OCI-LY1 (cell line): ENCODE measurements at regions not wholly inside any gene's neighbourhood (a gene's known extent, or its start where the extent isn't known, plus 50 kb on each side); places are given as distances from the start of the nearest gene placed in this dataset.

Experiments used
- H2AFZ ChIP-seq: fragments of 200-600 bp; sonication (generic), shearing (Covaris generic); 2 replicates; pipeline ENCODE4 v1.6.0; 2014; ENCODE audit warnings: antibody characterized with exemption, mild to moderate bottlenecking, low read length
- H3F3A ChIP-seq: fragments of 200-600 bp; sonication (generic), shearing (Covaris generic); 2 replicates; pipeline ENCODE4 v1.6.0; 2014; ENCODE audit warnings: mild to moderate bottlenecking, antibody characterized with exemption, low read length, moderate library complexity; ENCODE audit not compliant: insufficient read depth
- H3K27ac ChIP-seq: fragments of 200-600 bp; sonication (generic); 2 replicates; pipeline ENCODE4 v1.5.1; 2014; ENCODE audit warnings: low read length, mixed run types, mild to moderate bottlenecking, low read depth; ENCODE audit not compliant: poor library complexity, severe bottlenecking
- H3K27me3 ChIP-seq: fragments of 200-600 bp; sonication (generic); 2 replicates; pipeline ENCODE4 v1.6.0; 2014; ENCODE audit warnings: antibody characterized with exemption, mild to moderate bottlenecking, low read length, moderate library complexity; ENCODE audit not compliant: insufficient read depth
- H3K36me3 ChIP-seq: fragments of 200-600 bp; sonication (generic); 2 replicates; pipeline ENCODE4 v1.6.1; 2014; ENCODE audit warnings: mild to moderate bottlenecking, antibody characterized with exemption, low read length, moderate library complexity, mixed read lengths; ENCODE audit not compliant: insufficient read depth
- H3K4me1 ChIP-seq: fragments of 200-600 bp; sonication (generic); 2 replicates; pipeline ENCODE4 v1.5.1; 2014; ENCODE audit warnings: mild to moderate bottlenecking, low read length, moderate library complexity; ENCODE audit not compliant: insufficient read depth, severe bottlenecking
- H3K4me2 ChIP-seq: fragments of 200-600 bp; sonication (generic), shearing (Covaris generic); 2 replicates; pipeline ENCODE4 v1.6.1; 2014; ENCODE audit warnings: low read length
- H3K4me3 ChIP-seq: fragments of 200-600 bp; sonication (generic); 2 replicates; pipeline ENCODE4 v1.5.1; 2014; ENCODE audit warnings: low read length, low read depth, mild to moderate bottlenecking, mixed read lengths; ENCODE audit not compliant: poor library complexity, severe bottlenecking
- H3K79me2 ChIP-seq: fragments of 200-600 bp; shearing (Covaris generic); 2 replicates; pipeline ENCODE4 v1.6.1; 2016; ENCODE audit warnings: mixed run types, low read length, mixed read lengths; ENCODE audit not compliant: insufficient read depth
- H3K9ac ChIP-seq: fragments of 200-600 bp; sonication (generic), shearing (Covaris generic); 2 replicates; pipeline ENCODE4 v1.6.1; 2014; ENCODE audit warnings: mild to moderate bottlenecking, low read length, mixed read lengths
- H3K9me2 ChIP-seq: fragments of 200-600 bp; sonication (generic), shearing (Covaris generic); 2 replicates; pipeline ENCODE4 v1.6.1; 2014; ENCODE audit warnings: low read depth, mild to moderate bottlenecking, low read length, mixed read lengths
- H3K9me3 ChIP-seq: fragments of 200-600 bp; shearing (Covaris generic); 2 replicates; pipeline ENCODE4 v1.6.1; 2014; ENCODE audit warnings: low read length, mixed read lengths
- H4K20me1 ChIP-seq: fragments of 200-600 bp; sonication (generic), shearing (Covaris generic); 2 replicates; pipeline ENCODE4 v1.6.0; 2016; ENCODE audit warnings: mild to moderate bottlenecking, low read length; ENCODE audit not compliant: insufficient read depth
- EZH2 ChIP-seq: fragments of 200-600 bp; sonication (generic), shearing (Covaris generic); IDR thresholded peaks from 2 replicates; pipeline ENCODE4 v1.8.0; 2017; ENCODE audit warnings: borderline replicate concordance, mixed run types, mild to moderate bottlenecking, antibody characterized with exemption, low read length, moderate library complexity, mixed read lengths
- TF ChIP-seq, protein P1 (sequence below): fragments of 200-600 bp; sonication (generic), shearing (Covaris generic); IDR thresholded peaks from 2 replicates; pipeline ENCODE4 v1.5.1; 2017; ENCODE audit warnings: mild to moderate bottlenecking, antibody characterized with exemption, low read length, moderate library complexity, mixed read lengths

DNA sequence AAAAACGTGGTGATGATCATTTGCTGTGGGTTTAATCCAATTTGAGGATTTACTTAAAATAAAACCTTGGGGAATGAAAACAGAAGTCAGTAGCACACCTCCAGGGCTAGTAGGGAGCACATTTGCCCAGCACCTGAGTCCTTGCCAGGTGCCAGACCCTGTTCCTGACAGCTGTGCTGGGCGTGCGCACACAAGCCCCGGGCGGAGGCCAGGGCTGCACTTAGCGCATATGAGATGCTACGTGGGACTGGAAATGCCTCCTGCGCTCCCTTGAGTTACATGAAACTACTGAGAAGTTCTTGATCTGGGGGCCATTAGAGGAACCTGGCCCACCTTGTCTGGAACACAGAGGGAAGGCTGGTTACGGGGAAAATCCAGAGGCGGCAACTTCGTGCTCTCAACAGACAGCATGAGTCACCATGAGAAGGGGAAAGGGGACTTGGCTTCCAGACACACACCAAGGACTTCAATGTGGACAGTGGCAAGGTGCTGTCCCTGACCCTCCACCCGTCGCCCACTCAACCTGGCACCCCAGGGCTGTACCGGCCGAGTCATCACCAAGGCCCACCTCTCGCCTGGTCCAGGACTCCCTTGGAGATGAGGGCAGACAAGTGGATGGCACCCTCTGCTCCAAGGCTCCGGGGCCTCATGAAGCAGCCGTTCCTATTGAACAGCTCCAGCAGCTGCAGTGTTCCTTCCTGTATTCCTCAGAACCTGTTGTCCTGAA is 1468.6 kb downstream of the BRD1 start:
- H3K27me3 ChIP-seq, result no peaks in the 10 kb centered on the region
- H3F3A ChIP-seq, result no peaks in the 10 kb centered on the region
- H2AFZ ChIP-seq, result no peak overlapping the region
- H3K79me2 ChIP-seq, result no peaks in the 10 kb centered on the region
- H4K20me1 ChIP-seq, result no peaks in the 10 kb centered on the region
- H3K4me3 ChIP-seq, result no peak overlapping the region
- H3K36me3 ChIP-seq, result no peaks in the 10 kb centered on the region
- H3K9me2 ChIP-seq, result no peaks in the 10 kb centered on the region
- no peak overlapping the region for H3K9ac ChIP-seq
- no peaks in the 10 kb centered on the region for H3K9me3 ChIP-seq
- TF ChIP-seq, protein P1, sequence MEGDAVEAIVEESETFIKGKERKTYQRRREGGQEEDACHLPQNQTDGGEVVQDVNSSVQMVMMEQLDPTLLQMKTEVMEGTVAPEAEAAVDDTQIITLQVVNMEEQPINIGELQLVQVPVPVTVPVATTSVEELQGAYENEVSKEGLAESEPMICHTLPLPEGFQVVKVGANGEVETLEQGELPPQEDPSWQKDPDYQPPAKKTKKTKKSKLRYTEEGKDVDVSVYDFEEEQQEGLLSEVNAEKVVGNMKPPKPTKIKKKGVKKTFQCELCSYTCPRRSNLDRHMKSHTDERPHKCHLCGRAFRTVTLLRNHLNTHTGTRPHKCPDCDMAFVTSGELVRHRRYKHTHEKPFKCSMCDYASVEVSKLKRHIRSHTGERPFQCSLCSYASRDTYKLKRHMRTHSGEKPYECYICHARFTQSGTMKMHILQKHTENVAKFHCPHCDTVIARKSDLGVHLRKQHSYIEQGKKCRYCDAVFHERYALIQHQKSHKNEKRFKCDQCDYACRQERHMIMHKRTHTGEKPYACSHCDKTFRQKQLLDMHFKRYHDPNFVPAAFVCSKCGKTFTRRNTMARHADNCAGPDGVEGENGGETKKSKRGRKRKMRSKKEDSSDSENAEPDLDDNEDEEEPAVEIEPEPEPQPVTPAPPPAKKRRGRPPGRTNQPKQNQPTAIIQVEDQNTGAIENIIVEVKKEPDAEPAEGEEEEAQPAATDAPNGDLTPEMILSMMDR, result no peak
- no peak for TF ChIP-seq EZH2
- no peak overlapping the region for H3K4me2 ChIP-seq
- no peaks in the 10 kb centered on the region for H3K4me1 ChIP-seq
- H3K27ac ChIP-seq, result no peak overlapping the region

DNA sequence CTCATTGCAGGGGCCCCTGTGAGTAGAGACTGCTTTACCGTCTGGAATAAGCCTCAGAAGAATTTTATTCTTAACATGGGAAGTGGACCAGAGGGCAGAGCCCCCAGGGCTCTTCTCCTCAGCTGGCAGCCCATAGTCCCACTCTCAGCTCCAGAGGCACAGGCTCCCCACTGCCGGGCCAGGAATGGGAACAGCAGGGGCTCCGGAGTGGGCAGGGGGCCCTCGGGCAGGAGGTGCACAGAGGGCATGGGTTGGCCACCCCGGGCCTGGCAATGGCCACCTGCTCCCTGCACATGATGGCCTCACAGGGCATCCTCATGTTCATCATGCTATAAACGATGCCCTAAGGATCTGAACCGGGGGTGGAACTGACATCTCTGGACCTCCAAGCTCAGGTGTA is 1469.7 kb downstream of the BRD1 start:
- no peak for TF ChIP-seq EZH2
- TF ChIP-seq, protein P1, result no peak
- Histone ChIP-seq H3K9me2 (no peaks in the 10 kb centered on the region), H3K4me2 (no peak overlapping the region), H3K36me3 (no peaks in the 10 kb centered on the region), H4K20me1 (no peaks in the 10 kb centered on the region), H3K27ac (no peak overlapping the region), H3F3A (no peaks in the 10 kb centered on the region), H3K4me3 (no peak overlapping the region), H3K27me3 (no peaks in the 10 kb centered on the region), H3K4me1 (no peaks in the 10 kb centered on the region), H2AFZ (no peak overlapping the region), H3K79me2 (no peaks in the 10 kb centered on the region), H3K9ac (no peak overlapping the region), H3K9me3 (no peaks in the 10 kb centered on the region)

DNA sequence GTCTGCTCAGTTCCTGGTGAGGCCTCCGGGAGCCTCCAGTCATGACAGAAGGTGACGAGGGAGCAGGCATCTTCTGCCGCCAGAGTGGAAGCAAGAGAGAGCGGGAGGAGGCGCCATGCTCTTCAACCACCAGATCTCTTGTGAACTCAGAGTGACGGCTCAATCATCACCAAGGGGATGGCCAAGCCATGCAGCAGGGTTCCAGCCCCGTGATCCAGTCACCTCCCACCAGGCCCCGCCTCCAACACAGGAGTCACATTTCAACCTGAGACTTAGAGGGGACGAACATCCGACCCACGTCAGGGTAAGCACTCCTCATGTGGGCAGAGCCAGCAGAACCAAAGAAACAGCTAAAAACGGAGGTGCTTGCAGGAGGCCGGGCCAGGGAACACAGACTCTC is 1470.5 kb downstream of the BRD1 start:
- H3F3A ChIP-seq, result no peaks in the 10 kb centered on the region
- H3K36me3 ChIP-seq, result no peaks in the 10 kb centered on the region
- H2AFZ ChIP-seq, result no peak overlapping the region
- H3K4me3 ChIP-seq, result no peak overlapping the region
- no peaks in the 10 kb centered on the region for H3K79me2 ChIP-seq
- TF ChIP-seq EZH2, result no peak
- TF ChIP-seq, protein P1, result no peak
- H3K9me2 ChIP-seq, result no peaks in the 10 kb centered on the region
- H3K27me3 ChIP-seq, result no peaks in the 10 kb centered on the region
- H4K20me1 ChIP-seq, result no peaks in the 10 kb centered on the region
- H3K9ac ChIP-seq, result no peak overlapping the region
- no peaks in the 10 kb centered on the region for H3K4me1 ChIP-seq
- no peaks in the 10 kb centered on the region for H3K9me3 ChIP-seq
- H3K27ac ChIP-seq, result no peak overlapping the region
- H3K4me2 ChIP-seq, result no peak overlapping the region
